Endothelial cell of umbilical vein (primary cell): ENCODE measurements at regions not wholly inside any gene's neighbourhood (a gene's known extent, or its start where the extent isn't known, plus 50 kb on each side); places are given as distances from the start of the nearest gene placed in this dataset.

Source experiments
- BruUV-seq: library from RNA; stranded (reverse); fragments of 400-500 nt; replicated peaks from 2 replicates; lab custom pipeline; 2021; lab: Mats Ljungman, UMichigan
- CTCF ChIA-PET: fragments of 300-600, 350-600 bp; sonication (Branson Sonifier 250); formaldehyde crosslinking; loops from one replicate; lab custom pipeline; 2021; ENCODE audit warnings: antibody characterized with exemption, inconsistent platforms; lab: Charles Lee
- POLR2A ChIA-PET: fragments of 300-600, 350-600 bp; sonication (Branson Sonifier 250); formaldehyde crosslinking; loops from one replicate; lab custom pipeline; 2021; ENCODE audit warnings: antibody characterized with exemption, inconsistent platforms; lab: Charles Lee
- DNase-seq: peaks from one replicate; pipeline ENCODE4 v3.0.0-alpha.2; 2011; ENCODE audit warnings: low read depth, low spot score
- FAIRE-seq: peaks from 2 replicates; lab custom pipeline; 2011; peaks lifted over from hg19 to GRCh38; lab: Jason Lieb, UNC
- H2AFZ ChIP-seq: 2 replicates; pipeline ENCODE4 v1.6.0; 2012; ENCODE audit warnings: low read depth, low read length, control low read depth, inconsistent platforms
- H3K27ac ChIP-seq: 2 replicates; pipeline ENCODE4 v1.5.1; 2011; ENCODE audit warnings: low read depth, mild to moderate bottlenecking, control low read depth, low read length, moderate library complexity; ENCODE audit not compliant: insufficient read depth
- H3K27me3 ChIP-seq, 2 experiments: 2 replicates each; pipeline versions ENCODE4 v1.6.0 to v1.6.1; 2011; ENCODE audit warnings: low read length in 2 of 2, mixed read lengths in 1 of 2; ENCODE audit not compliant: control insufficient read depth in 2 of 2, insufficient read depth in 2 of 2
- H3K36me3 ChIP-seq, 2 experiments: 2 replicates in 1 of 2; 3 replicates in 1 of 2; pipeline ENCODE4 v1.5.1; 2011; ENCODE audit warnings: low read length in 2 of 2, mild to moderate bottlenecking in 1 of 2, moderate library complexity in 1 of 2; ENCODE audit not compliant: control insufficient read depth in 2 of 2, insufficient read depth in 2 of 2; ENCODE audit errors: extremely low read depth in 1 of 2
- H3K4me1 ChIP-seq: 3 replicates; pipeline ENCODE4 v1.5.1; 2011; ENCODE audit warnings: mild to moderate bottlenecking, low read length; ENCODE audit not compliant: control insufficient read depth, insufficient read depth; ENCODE audit errors: extremely low read depth
- H3K4me2 ChIP-seq: 2 replicates; pipeline ENCODE4 v1.6.1; 2011; ENCODE audit warnings: low read length, control low read depth, mixed read lengths; ENCODE audit not compliant: insufficient read depth
- H3K4me3 ChIP-seq, 3 experiments: fragments of 200-600 bp in 1 of 3; sonication (generic), shearing (Covaris generic) in 1 of 3; replicated peaks in 1 of 3; 2 replicates each; pipeline ENCODE4 v1.5.1; 2011 to 2016; ENCODE audit warnings: control low read depth in 3 of 3, low read length in 3 of 3, mild to moderate bottlenecking in 2 of 3, inconsistent platforms in 1 of 3, low read depth in 1 of 3, moderate library complexity in 1 of 3; ENCODE audit not compliant: insufficient read depth in 1 of 3
- H3K79me2 ChIP-seq: 2 replicates; pipeline ENCODE4 v1.6.0; 2012; ENCODE audit warnings: low read length, inconsistent platforms; ENCODE audit not compliant: control insufficient read depth, insufficient read depth
- H3K9ac ChIP-seq: replicated peaks from 2 replicates; pipeline ENCODE3; 2011; ENCODE audit warnings: low read length, control low read depth; ENCODE audit not compliant: insufficient read depth; ENCODE audit errors: extremely low read depth
- H3K9me1 ChIP-seq: replicated peaks from 3 replicates; pipeline ENCODE4 v1.6.0; 2011; ENCODE audit warnings: mild to moderate bottlenecking, low read length; ENCODE audit not compliant: control insufficient read depth, insufficient read depth; ENCODE audit errors: extremely low read depth
- H3K9me3 ChIP-seq: replicated peaks from 2 replicates; pipeline ENCODE4 v1.5.1; 2012; ENCODE audit warnings: low read length, inconsistent platforms; ENCODE audit not compliant: control insufficient read depth, insufficient read depth
- H4K20me1 ChIP-seq: replicated peaks from 2 replicates; pipeline ENCODE3; 2011; ENCODE audit warnings: mild to moderate bottlenecking, low read length; ENCODE audit not compliant: control insufficient read depth, insufficient read depth; ENCODE audit errors: extremely low read depth
- EZH2 ChIP-seq: IDR thresholded peaks from 2 replicates; pipeline ENCODE4 v1.6.1; 2012; ENCODE audit warnings: borderline replicate concordance, low read depth, mild to moderate bottlenecking, moderate library complexity, low read length, inconsistent platforms; ENCODE audit not compliant: severe bottlenecking
- FOS ChIP-seq: IDR thresholded peaks from 2 replicates; pipeline ENCODE4 v1.6.1; 2011; ENCODE audit warnings: mild to moderate bottlenecking, low read length, moderate library complexity, borderline replicate concordance; ENCODE audit not compliant: insufficient read depth
- GATA2 ChIP-seq: IDR thresholded peaks from 2 replicates; pipeline ENCODE4 v1.7.0; 2011; ENCODE audit warnings: low read depth, mild to moderate bottlenecking, moderate library complexity, mixed read lengths, low read length; ENCODE audit not compliant: insufficient read length, insufficient read depth
- JUN ChIP-seq: IDR thresholded peaks from 2 replicates; pipeline ENCODE4 v1.6.1; 2011; ENCODE audit warnings: borderline replicate concordance, low read depth; ENCODE audit not compliant: insufficient read length, insufficient read depth
- MYC ChIP-seq: IDR thresholded peaks from one replicate; pipeline ENCODE4 v1.6.1; 2011; ENCODE audit warnings: mild to moderate bottlenecking, low read depth, low read length
- POLR2A ChIP-seq: IDR thresholded peaks from 2 replicates; pipeline ENCODE4 v1.6.1; 2012; ENCODE audit warnings: low read depth, mild to moderate bottlenecking, control low read depth, low read length
- POLR2AphosphoS5 ChIP-seq: IDR thresholded peaks from 2 replicates; pipeline ENCODE4 v1.6.1; 2012; ENCODE audit warnings: low read depth, mild to moderate bottlenecking, control low read depth, low read length, moderate library complexity; ENCODE audit not compliant: insufficient read depth
- dilution Hi-C: fragments of 300-500 bp; cut with MboI; formaldehyde crosslinking; loops from one replicate; pipeline ENCODE4 v1.15.0; 2019; ENCODE audit warnings: low sequenced_read_pairs; ENCODE audit not compliant: extremely low pct_ligation_motif_present
- intact Hi-C: fragments of 100-400 bp; cut with micrococcal nuclease; formaldehyde crosslinking; loops from one replicate; pipeline ENCODE4 v1.10.0; 2022
- TF ChIP-seq, protein P1 (sequence below), 2 donors: IDR thresholded peaks; 1 replicate in 1 of 2; 2 replicates in 1 of 2; pipeline ENCODE4 v1.5.1; 2011; ENCODE audit warnings: low read length in 2 of 2, mild to moderate bottlenecking in 2 of 2, moderate library complexity in 2 of 2, control low read depth in 1 of 2, inconsistent platforms in 1 of 2, low read depth in 1 of 2; ENCODE audit not compliant: insufficient read depth in 1 of 2; ENCODE audit errors: extremely low read depth in 1 of 2
- TF ChIP-seq, protein P2 (sequence below): IDR thresholded peaks from 2 replicates; pipeline ENCODE4 v1.6.1; 2011; ENCODE audit not compliant: insufficient read depth, insufficient read length

GRCh38 chr17:14831491-14831890, 433.6 kb downstream of the PMP22 start:
- CTCF ChIA-PET = no interaction called here
- intact Hi-C loops = no loop called here
- H3K9ac ChIP-seq = no peak overlapping the region
- dilution Hi-C loops = no loop called here
- no peaks in the 10 kb centered on the region for H3K4me1 ChIP-seq
- no peak for DNase-seq
- no peak overlapping the region for H2AFZ ChIP-seq
- H3K36me3 ChIP-seq = no peaks in the 10 kb centered on the region
- H3K9me3 ChIP-seq = peaks cover 4% of the 10 kb centered on the region
- no peak overlapping the region for H3K27ac ChIP-seq
- TF ChIP-seq GATA2 = no peak
- TF ChIP-seq, protein P1, sequence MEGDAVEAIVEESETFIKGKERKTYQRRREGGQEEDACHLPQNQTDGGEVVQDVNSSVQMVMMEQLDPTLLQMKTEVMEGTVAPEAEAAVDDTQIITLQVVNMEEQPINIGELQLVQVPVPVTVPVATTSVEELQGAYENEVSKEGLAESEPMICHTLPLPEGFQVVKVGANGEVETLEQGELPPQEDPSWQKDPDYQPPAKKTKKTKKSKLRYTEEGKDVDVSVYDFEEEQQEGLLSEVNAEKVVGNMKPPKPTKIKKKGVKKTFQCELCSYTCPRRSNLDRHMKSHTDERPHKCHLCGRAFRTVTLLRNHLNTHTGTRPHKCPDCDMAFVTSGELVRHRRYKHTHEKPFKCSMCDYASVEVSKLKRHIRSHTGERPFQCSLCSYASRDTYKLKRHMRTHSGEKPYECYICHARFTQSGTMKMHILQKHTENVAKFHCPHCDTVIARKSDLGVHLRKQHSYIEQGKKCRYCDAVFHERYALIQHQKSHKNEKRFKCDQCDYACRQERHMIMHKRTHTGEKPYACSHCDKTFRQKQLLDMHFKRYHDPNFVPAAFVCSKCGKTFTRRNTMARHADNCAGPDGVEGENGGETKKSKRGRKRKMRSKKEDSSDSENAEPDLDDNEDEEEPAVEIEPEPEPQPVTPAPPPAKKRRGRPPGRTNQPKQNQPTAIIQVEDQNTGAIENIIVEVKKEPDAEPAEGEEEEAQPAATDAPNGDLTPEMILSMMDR (IDR thresholded peaks at IDR 0.05; ENCODE audit: extremely low read depth in 1 of 2, insufficient read depth in 1 of 2, low read depth in 1 of 2, low read length in 2 of 2) = no peak
- TF ChIP-seq FOS = no peak
- TF ChIP-seq EZH2 = no peak
- TF ChIP-seq JUN = no peak
- no peak for TF ChIP-seq MYC
- TF ChIP-seq, protein P2, sequence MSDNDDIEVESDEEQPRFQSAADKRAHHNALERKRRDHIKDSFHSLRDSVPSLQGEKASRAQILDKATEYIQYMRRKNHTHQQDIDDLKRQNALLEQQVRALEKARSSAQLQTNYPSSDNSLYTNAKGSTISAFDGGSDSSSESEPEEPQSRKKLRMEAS = no peak
- TF ChIP-seq POLR2A = no peak
- no peak for TF ChIP-seq POLR2AphosphoS5
- POLR2A ChIA-PET = no interaction called here
- H3K4me2 ChIP-seq = no peak overlapping the region
- no peak overlapping the region for H3K4me3 ChIP-seq
- no peaks in the 10 kb centered on the region for H3K9me1 ChIP-seq
- H3K79me2 ChIP-seq = no peaks in the 10 kb centered on the region
- FAIRE-seq = no peak
- no TSS peak for BruUV-seq
- H3K27me3 ChIP-seq = no peaks in the 10 kb centered on the region
- H4K20me1 ChIP-seq = no peaks in the 10 kb centered on the region
